Mesenchymal stem cell (in vitro differentiated cells and primary cell): ENCODE measurements at regions not wholly inside any gene's neighbourhood (a gene's known extent, or its start where the extent isn't known, plus 50 kb on each side); places are given as distances from the start of the nearest gene placed in this dataset.
"Not testable (repeated sequence)": the region's sequence is repeated elsewhere in the genome, so short reads cannot be mapped to it uniquely, and the experiment has no call there.

ENCODE experiments used
- DNase-seq: peaks from one replicate; pipeline ENCODE4 v3.0.0-alpha.2; 2013
- H2AFZ ChIP-seq: one replicate; pipeline ENCODE4 v1.6.1; 2013; ENCODE audit warnings: low read depth, mild to moderate bottlenecking, control low read depth, inconsistent platforms, low read length, moderate library complexity
- H2AK5ac ChIP-seq: 2 replicates; pipeline ENCODE4 v1.6.1; 2013; ENCODE audit warnings: low read length, moderate library complexity, mild to moderate bottlenecking, inconsistent platforms; ENCODE audit not compliant: severe bottlenecking
- H2BK120ac ChIP-seq: one replicate; pipeline ENCODE4 v1.6.1; 2013; ENCODE audit warnings: low read depth, mild to moderate bottlenecking, inconsistent platforms, low read length, moderate library complexity
- H2BK12ac ChIP-seq, 2 experiments: one replicate each; pipeline ENCODE4 v1.6.1; 2013; ENCODE audit warnings: inconsistent platforms in 2 of 2, low read length in 2 of 2, mild to moderate bottlenecking in 2 of 2, moderate library complexity in 2 of 2, control low read depth in 1 of 2
- H2BK15ac ChIP-seq: one replicate; pipeline ENCODE4 v1.6.1; 2013; ENCODE audit warnings: mild to moderate bottlenecking, low read depth, inconsistent platforms; ENCODE audit not compliant: poor library complexity, severe bottlenecking
- H2BK5ac ChIP-seq: 2 replicates; pipeline ENCODE4 v1.6.1; 2013; ENCODE audit warnings: low read depth, mild to moderate bottlenecking, low read length, control low read depth, inconsistent platforms; ENCODE audit not compliant: poor library complexity, severe bottlenecking
- H3K14ac ChIP-seq, 2 experiments: one replicate each; pipeline ENCODE4 v1.6.1; 2013; ENCODE audit warnings: inconsistent platforms in 2 of 2, low read length in 2 of 2, control low read depth in 1 of 2, mild to moderate bottlenecking in 1 of 2, moderate library complexity in 1 of 2
- H3K18ac ChIP-seq, 2 experiments: one replicate each; pipeline ENCODE4 v1.6.1; 2013; ENCODE audit warnings: inconsistent platforms in 2 of 2, low read length in 2 of 2, control low read depth in 1 of 2, low read depth in 1 of 2, mild to moderate bottlenecking in 1 of 2
- H3K23ac ChIP-seq, 2 experiments: one replicate each; pipeline ENCODE4 v1.6.1; 2013; ENCODE audit warnings: inconsistent platforms in 2 of 2, low read length in 2 of 2, mild to moderate bottlenecking in 2 of 2, moderate library complexity in 2 of 2, control low read depth in 1 of 2
- H3K27ac ChIP-seq: 2 replicates; pipeline ENCODE4 v1.5.1; 2013; ENCODE audit warnings: mild to moderate bottlenecking, moderate library complexity, low read length, control low read depth, inconsistent platforms; ENCODE audit not compliant: poor library complexity, severe bottlenecking
- H3K27me3 ChIP-seq, 2 experiments: 2 replicates each; pipeline versions ENCODE4 v1.6.1 to v1.7.0; 2013; ENCODE audit warnings: low read length in 2 of 2, mild to moderate bottlenecking in 2 of 2, moderate library complexity in 2 of 2, control low read depth in 1 of 2, inconsistent platforms in 1 of 2; ENCODE audit not compliant: control insufficient read depth in 1 of 2, insufficient read depth in 1 of 2
- H3K36me3 ChIP-seq, 2 experiments: 2 replicates each; pipeline versions ENCODE4 v1.6.1 to v1.7.0; 2013; ENCODE audit warnings: low read length in 2 of 2, control low read depth in 1 of 2, inconsistent platforms in 1 of 2, low read depth in 1 of 2, mild to moderate bottlenecking in 1 of 2; ENCODE audit not compliant: insufficient read depth in 2 of 2, control insufficient read depth in 1 of 2
- H3K4ac ChIP-seq, 2 experiments: one replicate each; pipeline ENCODE4 v1.6.1; 2013; ENCODE audit warnings: inconsistent platforms in 2 of 2, low read length in 2 of 2, mild to moderate bottlenecking in 2 of 2, moderate library complexity in 2 of 2, control low read depth in 1 of 2, low read depth in 1 of 2
- H3K4me1 ChIP-seq: 2 replicates; pipeline ENCODE4 v1.6.1; 2013; ENCODE audit warnings: low read depth, low read length, control low read depth; ENCODE audit not compliant: control insufficient read depth, insufficient read depth
- H3K4me2 ChIP-seq: 2 replicates; pipeline ENCODE4 v1.6.1; 2013; ENCODE audit warnings: low read length, mild to moderate bottlenecking, inconsistent platforms; ENCODE audit not compliant: poor library complexity, severe bottlenecking
- H3K4me3 ChIP-seq, 2 experiments: 2 replicates each; pipeline versions ENCODE4 v1.5.1 to v1.7.0; 2013; ENCODE audit warnings: low read length in 2 of 2, mild to moderate bottlenecking in 2 of 2, control low read depth in 1 of 2, low read depth in 1 of 2; ENCODE audit not compliant: insufficient read depth in 1 of 2
- H3K79me1 ChIP-seq: replicated peaks from 2 replicates; pipeline ENCODE4 v1.6.1; 2013; ENCODE audit warnings: mild to moderate bottlenecking, control low read depth, low read length, inconsistent platforms; ENCODE audit not compliant: poor library complexity, severe bottlenecking
- H3K9ac ChIP-seq: 2 replicates; pipeline ENCODE4 v1.7.0; 2013; ENCODE audit warnings: mild to moderate bottlenecking, low read length, moderate library complexity
- H3K9me3 ChIP-seq: 2 replicates; pipeline ENCODE4 v1.7.0; 2013; ENCODE audit warnings: mild to moderate bottlenecking, low read length; ENCODE audit not compliant: control insufficient read depth
- H4K8ac ChIP-seq: one replicate; pipeline ENCODE4 v1.6.1; 2013; ENCODE audit warnings: inconsistent platforms, mild to moderate bottlenecking, low read length, moderate library complexity
- H4K91ac ChIP-seq: one replicate; pipeline ENCODE4 v1.6.1; 2013; ENCODE audit warnings: mild to moderate bottlenecking, low read length, inconsistent platforms
- WGBS: methylation state at CpG from one replicate; pipeline ENCODE4 v1.1.7; 2013; ENCODE audit warnings: mixed read lengths; 5-methylcytosine and 5-hydroxymethylcytosine counted together

DNA sequence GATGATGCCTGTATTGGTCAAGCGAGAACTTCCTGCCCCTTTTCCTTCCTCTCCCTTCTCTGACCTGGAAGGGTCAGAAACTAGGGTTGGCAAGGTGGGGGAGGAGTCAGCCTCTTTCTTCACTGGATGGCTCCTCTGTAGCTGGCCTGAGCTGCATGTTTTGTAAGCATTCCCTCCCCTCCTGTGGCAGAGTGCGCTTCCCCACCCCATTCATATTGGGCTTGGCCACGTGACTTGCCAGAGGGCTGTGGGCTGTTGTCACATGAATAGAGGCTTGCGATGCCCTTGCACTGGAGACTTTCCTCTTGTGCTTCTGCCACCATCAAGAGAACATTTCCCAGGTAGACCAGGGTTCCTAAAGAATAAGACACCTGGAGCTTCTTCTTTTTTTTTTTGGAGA lies 111.3 kb upstream of the PODXL start:
- H2BK15ac ChIP-seq, result no peak overlapping the region
- WGBS, result 76% methylated on average over 4 of the region's 4 CpGs
- no peak overlapping the region for H3K4me2 ChIP-seq
- H3K4me3 ChIP-seq, result no peak overlapping the region
- no peak overlapping the region for H3K27ac ChIP-seq
- H3K36me3 ChIP-seq, result no peaks in the 10 kb centered on the region
- H3K14ac ChIP-seq, result peak overlapping the region in 1 of 2 experiments; percentile 26
- H2AK5ac ChIP-seq, result no peak overlapping the region
- H3K4ac ChIP-seq, result no peak overlapping the region
- H2BK120ac ChIP-seq, result no peak overlapping the region
- no peak overlapping the region for H2AFZ ChIP-seq
- no peaks in the 10 kb centered on the region for H3K4me1 ChIP-seq
- H4K8ac ChIP-seq, result no peak overlapping the region
- peak overlapping the region in 1 of 2 experiments; percentile 91 for H3K23ac ChIP-seq
- H4K91ac ChIP-seq, result no peak overlapping the region
- H3K27me3 ChIP-seq, result peaks cover 13 to 43% of the 10 kb centered on the region in 2 experiments
- no peak overlapping the region for H2BK5ac ChIP-seq
- no peaks in the 10 kb centered on the region for H3K79me1 ChIP-seq
- no peak overlapping the region for H3K9ac ChIP-seq
- DNase-seq, result no peak
- H3K18ac ChIP-seq, result no peak overlapping the region
- no peak overlapping the region for H2BK12ac ChIP-seq
- no peaks in the 10 kb centered on the region for H3K9me3 ChIP-seq

- Histone ChIP-seq H3K27me3 (peaks cover 6 to 27% of the 10 kb centered on the region in 2 experiments), H3K4me1 (no peaks in the 10 kb centered on the region), H2AK5ac (no peak overlapping the region), H4K91ac (no peak overlapping the region), H3K14ac (no peak overlapping the region), H2BK5ac (no peak overlapping the region), H2BK12ac (no peak overlapping the region), H3K4me2 (no peak overlapping the region), H3K4ac (no peak overlapping the region), H3K9ac (no peak overlapping the region), H3K4me3 (no peak overlapping the region), H4K8ac (no peak overlapping the region), H2BK120ac (no peak overlapping the region), H3K79me1 (no peaks in the 10 kb centered on the region), H2AFZ (no peak overlapping the region), H2BK15ac (no peak overlapping the region), H3K23ac (no peak overlapping the region), H3K36me3 (no peaks in the 10 kb centered on the region), H3K27ac (no peak overlapping the region), H3K18ac (no peak overlapping the region), H3K9me3 (no peaks in the 10 kb centered on the region)
- WGBS, result 83% methylated on average over 1 of the region's 3 CpGs
- DNase-seq, result no peak
These were observed 108.6 kb upstream of the PODXL start for GRCh38 chr7:131665021-131665420.

GRCh38 chr7:131664570-131664969 lies 108.1 kb upstream of the PODXL start:
- Histone ChIP-seq H3K4me3 (no peak overlapping the region), H3K23ac (no peak overlapping the region), H2BK15ac (no peak overlapping the region), H3K18ac (no peak overlapping the region), H2AK5ac (no peak overlapping the region), H2AFZ (no peak overlapping the region), H2BK120ac (no peak overlapping the region), H3K79me1 (no peaks in the 10 kb centered on the region), H3K27ac (no peak overlapping the region), H3K14ac (no peak overlapping the region), H3K9me3 (no peaks in the 10 kb centered on the region), H3K4me1 (no peaks in the 10 kb centered on the region), H4K8ac (no peak overlapping the region), H4K91ac (no peak overlapping the region), H3K27me3 (peaks cover 4 to 25% of the 10 kb centered on the region in 2 experiments), H2BK12ac (no peak overlapping the region), H3K4me2 (no peak overlapping the region), H3K36me3 (no peaks in the 10 kb centered on the region), H2BK5ac (no peak overlapping the region), H3K4ac (no peak overlapping the region), H3K9ac (no peak overlapping the region)
- no peak for DNase-seq
- WGBS, result 85% methylated on average over 5 of the region's 5 CpGs

- H3K4me3 ChIP-seq, H2AK5ac ChIP-seq, H3K4me2 ChIP-seq, H3K18ac ChIP-seq, H3K27ac ChIP-seq, H4K91ac ChIP-seq, H2BK15ac ChIP-seq, H3K9me3 ChIP-seq, H3K23ac ChIP-seq, H3K4me1 ChIP-seq, H3K4ac ChIP-seq, H2AFZ ChIP-seq, DNase-seq, H2BK12ac ChIP-seq, H3K79me1 ChIP-seq, H2BK5ac ChIP-seq, H4K8ac ChIP-seq, H3K9ac ChIP-seq, H3K36me3 ChIP-seq, H3K14ac ChIP-seq, H2BK120ac ChIP-seq: not testable (repeated sequence)
- peaks cover 4 to 24% of the 10 kb centered on the region in 2 experiments for H3K27me3 ChIP-seq
- 85% methylated on average over 15 of the region's 15 CpGs for WGBS
These were observed 106.0 kb upstream of the PODXL start for GRCh38 chr7:131662301-131662873.
